ENCODE measurements at regions not wholly inside any gene's neighbourhood (a gene's known extent, or its start where the extent isn't known, plus 50 kb on each side); places are given as distances from the start of the nearest gene placed in this dataset.

- peak; percentile 79 for DNase-seq
Measured at GRCh38 chr5:73395256-73395655, 53.3 kb downstream of the FOXD1 start.

DNA sequence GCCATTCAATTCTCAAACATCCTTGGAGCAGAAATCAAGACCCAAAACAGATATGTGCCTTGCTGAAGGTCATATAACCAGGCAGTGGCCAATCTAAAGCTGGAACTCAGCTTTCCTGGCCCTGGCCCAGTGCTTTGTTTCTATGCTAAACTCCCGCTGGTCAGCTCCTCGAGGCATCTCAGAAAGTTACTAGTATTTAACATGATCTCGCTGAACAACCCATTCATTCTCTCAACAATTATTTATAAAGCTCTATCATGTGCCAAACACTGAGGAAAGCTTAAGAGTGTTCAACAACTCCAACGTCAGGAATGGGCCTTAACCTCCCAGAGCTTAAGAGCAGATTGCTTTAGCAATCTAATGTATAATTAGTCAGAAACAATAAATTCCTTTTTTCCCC is 54.0 kb downstream of the FOXD1 start:
- no peak for DNase-seq

- no peak for DNase-seq
Measured at GRCh38 chr5:73393611-73394489, 54.7 kb downstream of the FOXD1 start.

DNA sequence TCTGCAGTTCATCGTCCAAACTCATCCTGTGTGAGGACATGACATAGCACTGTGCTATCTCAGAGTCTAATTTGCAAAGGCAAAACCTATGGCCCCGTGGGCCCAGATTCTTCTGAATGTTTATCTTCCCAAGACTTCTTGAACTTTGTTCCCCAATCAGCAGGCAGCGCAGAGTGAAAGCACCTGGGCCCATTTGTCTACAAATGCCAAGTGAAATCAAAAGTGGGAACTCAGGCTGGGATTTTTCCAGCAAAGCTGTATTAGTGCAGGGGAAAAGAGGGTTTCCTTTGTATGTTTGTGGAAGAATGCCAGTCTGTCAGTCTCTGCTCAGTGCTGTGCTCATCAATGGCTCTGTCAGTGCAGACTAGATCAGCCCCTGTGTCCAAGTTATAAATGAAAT is 55.8 kb downstream of the FOXD1 start:
- DNase-seq = no peak

DNA sequence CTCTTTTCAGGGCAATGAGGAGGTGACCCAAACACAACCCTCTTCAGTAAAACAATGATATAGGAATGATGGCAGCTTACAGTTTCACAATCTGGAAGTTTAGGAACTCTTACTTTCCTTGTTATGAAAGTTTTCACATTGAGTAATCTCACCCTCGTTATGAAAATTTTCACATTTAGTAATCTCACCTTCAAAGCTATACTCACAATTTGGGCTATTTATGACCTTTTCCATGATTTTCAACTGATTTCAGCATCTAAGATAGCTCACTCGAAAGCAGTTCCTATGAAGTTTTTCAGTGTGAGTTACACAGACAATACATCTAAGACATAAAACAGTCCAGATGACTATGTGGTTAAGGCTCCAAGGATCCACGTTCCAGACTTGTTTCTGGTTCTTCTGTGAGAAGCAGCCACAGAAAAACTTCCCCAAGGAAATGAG is 57.1 kb downstream of the FOXD1 start:
- DNase-seq = peak; percentile 87

GRCh38 chr5:73390972-73391371 is 57.6 kb downstream of the FOXD1 start:
- no peak for DNase-seq

DNA sequence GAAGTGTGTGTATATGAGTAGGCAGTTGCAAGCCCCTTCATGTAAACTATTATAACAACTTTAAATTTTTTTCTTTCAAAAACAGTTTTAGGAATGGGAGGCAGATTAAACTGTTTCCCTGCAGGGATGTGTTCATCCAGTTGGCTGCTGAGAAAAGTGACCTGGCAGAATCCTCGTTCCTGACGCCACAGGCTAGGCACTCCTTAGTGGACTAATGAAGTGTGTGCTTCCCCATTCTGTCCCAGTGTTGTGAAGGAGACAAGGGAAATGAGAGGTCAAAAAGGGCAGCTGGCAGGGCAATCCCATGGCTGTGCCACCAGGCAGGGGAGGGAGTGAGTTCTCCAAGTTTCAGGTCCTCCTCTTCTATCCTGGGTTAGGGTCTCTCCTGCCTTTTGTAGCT is 59.8 kb downstream of the FOXD1 start:
- DNase-seq = no peak

DNA sequence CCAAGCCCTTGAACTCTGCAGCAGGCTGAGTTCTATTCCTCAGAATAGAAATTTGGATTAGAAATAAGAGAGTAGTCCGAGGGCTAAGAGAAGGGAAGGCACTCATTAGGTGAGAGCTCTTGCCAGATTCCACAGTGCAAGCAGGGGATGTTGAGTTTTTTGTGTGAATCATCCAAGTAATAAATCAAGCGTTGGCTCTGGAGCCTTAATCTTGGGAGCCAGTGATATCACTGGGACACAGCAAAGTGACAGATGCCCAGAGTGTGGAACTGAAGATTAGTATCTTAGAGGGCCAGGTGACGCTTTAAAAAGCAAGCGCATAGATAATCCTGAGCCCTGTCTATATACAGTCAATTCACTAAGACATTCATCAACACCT is 60.3 kb downstream of the FOXD1 start:
- DNase-seq = peak; percentile 77

GRCh38 chr5:73387601-73388305 is 60.8 kb downstream of the FOXD1 start:
- DNase-seq = no peak

DNA sequence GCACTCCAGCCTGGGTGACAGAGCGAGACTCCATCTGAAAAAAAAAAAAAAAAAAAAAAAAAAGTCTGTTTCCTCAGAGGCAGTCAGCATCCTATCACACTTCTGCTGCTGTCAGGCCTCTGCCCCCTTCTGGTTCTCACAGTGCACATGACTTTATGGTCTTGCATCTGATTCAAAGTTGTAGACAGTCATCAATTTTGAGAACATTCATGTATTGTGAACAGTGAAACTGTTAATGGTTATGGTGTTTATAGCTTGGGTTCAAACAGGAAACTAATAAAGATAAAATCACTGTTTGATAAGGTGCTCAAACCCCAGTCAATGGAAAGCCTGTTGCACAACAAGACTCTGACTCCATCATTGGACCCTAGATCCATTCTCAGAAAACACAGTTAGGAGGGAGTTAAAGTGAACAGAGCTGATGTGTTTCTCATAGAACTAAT is 61.4 kb downstream of the FOXD1 start:
- DNase-seq = no peak

GRCh38 chr5:73384861-73385260 is 63.7 kb downstream of the FOXD1 start:
- DNase-seq = no peak

- DNase-seq = no peak
Measured at GRCh38 chr5:73382401-73382740, 66.2 kb downstream of the FOXD1 start.

GRCh38 chr5:73381590-73382400 is 66.8 kb downstream of the FOXD1 start:
- no peak for DNase-seq

DNA sequence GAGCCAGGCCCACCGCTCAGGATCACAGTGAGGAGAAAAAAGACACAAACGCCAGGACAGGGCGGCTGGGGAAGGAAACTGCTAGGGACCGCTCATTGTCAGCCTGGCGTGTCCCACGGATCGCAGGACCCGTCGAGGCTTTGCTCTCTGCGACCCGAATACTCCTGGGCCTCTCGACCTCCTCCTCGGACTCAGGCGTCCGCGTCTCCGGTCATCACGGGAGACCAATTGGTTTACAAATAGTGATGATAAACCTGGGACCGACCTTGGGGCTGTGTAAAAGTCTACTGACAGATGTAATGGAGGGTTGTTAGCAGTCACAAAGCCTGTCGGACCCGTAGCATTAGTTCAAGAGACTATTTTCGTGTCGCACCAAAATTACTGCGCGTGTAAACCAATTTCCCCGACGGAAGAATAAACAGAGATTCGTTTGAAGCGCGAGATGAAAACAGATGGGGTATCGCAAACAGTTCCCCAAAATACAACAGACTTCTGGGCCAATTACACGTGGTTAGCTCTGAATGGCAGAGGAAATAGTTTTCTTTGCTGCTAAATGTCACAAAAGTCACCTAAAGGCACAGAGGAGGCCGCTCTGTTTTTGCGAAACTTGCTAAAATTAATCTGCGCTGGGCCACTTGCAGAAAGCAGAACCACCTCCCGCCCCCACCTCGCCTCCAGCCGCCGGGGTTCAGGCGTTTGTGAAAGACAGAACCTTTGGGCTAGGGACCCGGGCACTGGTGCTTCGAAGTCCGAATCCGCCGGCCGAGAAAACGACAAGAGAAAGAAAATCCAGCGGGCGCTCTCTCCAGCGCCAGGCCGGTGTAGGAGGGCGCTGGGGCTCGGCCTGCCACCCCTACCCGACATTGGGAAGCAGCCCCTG is 67.6 kb downstream of the FOXD1 start:
- DNase-seq = no peak

DNA sequence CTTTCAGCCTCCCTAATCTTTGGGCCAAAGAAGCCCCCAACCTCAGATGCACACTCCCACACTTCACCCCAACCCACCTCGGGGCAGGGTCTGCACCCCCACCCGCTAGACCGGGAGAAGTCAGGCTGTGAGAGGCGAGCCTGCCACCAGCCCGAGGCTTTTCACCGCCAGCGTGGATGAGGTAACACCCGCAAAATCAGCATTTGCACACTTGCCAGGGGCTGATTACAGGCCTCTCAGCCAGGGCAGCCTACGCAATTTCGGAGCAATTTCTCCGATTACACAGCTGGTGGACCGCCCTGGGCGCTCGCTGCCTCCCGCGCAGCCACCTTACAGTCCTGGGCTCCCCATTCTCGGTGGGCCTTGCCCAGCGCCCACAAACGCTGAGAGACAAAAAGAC is 68.5 kb downstream of the FOXD1 start:
- no peak for DNase-seq

- DNase-seq = no peak
Measured at GRCh38 chr5:73379435-73379834, 69.1 kb downstream of the FOXD1 start.

DNA sequence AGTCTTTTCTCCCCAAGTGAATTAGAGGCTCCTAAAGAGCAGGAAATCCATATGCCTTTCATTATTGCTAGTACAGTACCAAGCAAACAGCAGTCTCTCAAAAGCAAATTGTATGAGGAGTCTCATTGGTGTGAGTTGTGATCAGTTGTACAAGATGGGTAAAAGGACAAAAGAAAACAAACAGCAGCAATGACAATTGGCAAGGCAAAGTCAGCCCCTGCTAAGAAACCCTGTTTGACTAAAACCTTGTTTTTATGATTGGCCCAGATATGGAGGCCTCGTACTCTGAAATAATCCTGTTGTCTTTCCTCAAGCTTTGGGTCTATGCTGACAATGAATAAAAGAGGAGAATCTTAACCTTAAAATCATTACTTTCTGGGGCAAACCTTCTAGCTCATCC is 69.8 kb downstream of the FOXD1 start:
- no peak for DNase-seq

GRCh38 chr5:73378070-73378469 is 70.5 kb downstream of the FOXD1 start:
- DNase-seq = peak; percentile 42

DNA sequence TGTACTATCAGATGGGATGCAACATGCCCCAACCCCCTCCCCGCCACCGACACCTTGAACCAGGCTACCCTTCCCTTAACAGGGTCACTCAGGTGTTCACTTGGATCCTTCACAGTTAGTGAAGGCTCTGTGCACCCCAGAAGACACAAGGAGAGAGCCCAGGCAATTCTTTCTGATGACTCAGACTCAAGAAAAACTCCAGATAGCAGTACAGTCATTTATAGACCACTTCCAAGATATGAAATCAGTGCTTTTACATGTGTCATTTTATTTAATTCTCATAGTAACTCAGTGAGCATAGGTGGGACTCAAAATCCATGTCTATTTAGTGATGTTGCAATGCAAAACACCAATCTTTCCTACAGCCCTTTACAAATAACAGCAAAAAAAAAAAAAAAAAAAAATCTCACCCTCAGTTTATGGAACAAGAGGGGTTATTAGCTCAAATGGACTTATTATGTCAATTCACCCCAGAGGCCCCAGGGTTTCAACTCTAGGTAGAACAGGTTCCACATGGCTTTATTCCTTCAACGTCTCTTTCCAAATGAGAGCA is 71.9 kb downstream of the FOXD1 start:
- DNase-seq = peak; percentile 81

GRCh38 chr5:73375949-73376348 is 72.6 kb downstream of the FOXD1 start:
- no peak for DNase-seq

GRCh38 chr5:73375191-73375545 is 73.4 kb downstream of the FOXD1 start:
- no peak for DNase-seq

- DNase-seq = peak; percentile 97
Measured at GRCh38 chr5:73374520-73375190, 73.9 kb downstream of the FOXD1 start.
